Psoas muscle (tissue), 7 donors: ENCODE measurements at regions not wholly inside any gene's neighbourhood (a gene's known extent, or its start where the extent isn't known, plus 50 kb on each side); places are given as distances from the start of the nearest gene placed in this dataset.
A peak's percentile ranks its signal among the peaks of the same experiment; 100 is the strongest.

ENCODE experiments used
- ATAC-seq, 4 donors: fragments of 200-7000 bp; cut with Tn5 transposase; one replicate each; pipeline ENCODE4 v1.9.1; 2020; ENCODE audit warnings: moderate library complexity in 3 of 4, mild to moderate bottlenecking in 2 of 4
- DNase-seq, 2 donors: peaks; one replicate each; pipeline ENCODE4 v3.0.0-alpha.2; 2020
- H3K27ac ChIP-seq: fragments of 200-600 bp; one replicate; pipeline ENCODE4 v1.8.0; 2022
- H3K27me3 ChIP-seq, 3 donors: fragments of 200-600 bp in 1 of 3; one replicate each; pipeline versions ENCODE4 v1.6.1 to v1.8.0; 2013 to 2022; ENCODE audit warnings: low read length in 2 of 3, mild to moderate bottlenecking in 2 of 3, moderate library complexity in 1 of 3; ENCODE audit not compliant: insufficient read depth in 3 of 3
- H3K36me3 ChIP-seq, 2 donors: fragments of 200-600 bp in 1 of 2; one replicate each; pipeline versions ENCODE4 v1.6.1 to v1.8.0; 2013 to 2022; ENCODE audit warnings: low read depth in 1 of 2, mild to moderate bottlenecking in 1 of 2, moderate library complexity in 1 of 2; ENCODE audit not compliant: insufficient read depth in 1 of 2
- H3K4me1 ChIP-seq: fragments of 200-600 bp; one replicate; pipeline ENCODE4 v1.8.0; 2022
- H3K4me3 ChIP-seq: fragments of 200-600 bp; one replicate; pipeline ENCODE4 v1.8.0; 2022; ENCODE audit warnings: mild to moderate bottlenecking
- H3K9me3 ChIP-seq: fragments of 200-600 bp; one replicate; pipeline ENCODE4 v1.8.0; 2022
- CTCF ChIP-seq: fragments of 200-600 bp; IDR thresholded peaks from one replicate; pipeline ENCODE4 v1.8.0; 2022; ENCODE audit warnings: antibody characterized with exemption
- WGBS, 3 donors: extraction: QIAGEN DNeasy Blood & Tissue Kit; methylation state at CpG; one replicate each; pipeline versions ENCODE4 v1.1.6 to v1.1.7; 2013; 5-methylcytosine and 5-hydroxymethylcytosine counted together
- intact Hi-C, 2 donors: fragments of 100-400 bp; cut with DNase I; formaldehyde crosslinking; loops; one replicate each; pipeline versions ENCODE4 v1.11.0 to v1.14.2; 2022
- donor health status: healthy with polysubstance abuse.
- donor health status: DM: no; HTN: no; CAD: no; lungs with moderate emphysema.
- donor health status: Bipolar disorder and iron deficiency.
- donor health status: healthy.
- donor health status: DM: yes; HTN: yes; CAD: no.
- donor health status: DM: no; HTN: no; CAD: no.
- donor health status: DM: yes; HTN: yes; CAD: no.

DNA sequence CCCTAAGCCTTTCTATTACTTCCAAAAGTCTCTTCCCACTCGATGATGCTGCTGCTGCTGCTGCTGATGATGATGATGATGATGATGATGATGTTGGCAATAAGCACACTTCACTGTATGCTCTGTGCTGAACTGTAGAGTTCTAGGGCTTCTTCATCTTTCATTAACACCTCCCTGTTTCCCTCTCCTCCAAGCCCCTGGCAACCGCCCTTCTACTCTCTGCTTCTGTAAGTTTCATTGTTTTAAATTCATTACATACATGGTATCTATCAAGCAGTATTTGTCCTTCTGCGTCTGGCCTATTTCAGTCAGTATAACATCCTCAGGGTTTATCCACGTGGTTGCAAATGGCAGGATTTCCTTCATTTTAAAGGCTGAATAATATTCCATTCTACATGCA is 100.2 kb downstream of the THBS2 start:
- Histone ChIP-seq H3K27ac (no peak overlapping the region), H3K36me3 (no peaks in the 10 kb centered on the region), H3K27me3 (peaks cover 0 to 4% (median 0%) of the 10 kb centered on the region in 3 donors), H3K4me3 (no peak overlapping the region), H3K9me3 (no peaks in the 10 kb centered on the region), H3K4me1 (no peaks in the 10 kb centered on the region)
- no peak for TF ChIP-seq CTCF
- 89 to 97% (median 89%) methylated on average over 4 of the region's 4 CpGs for WGBS, 3 donors
- DNase-seq = no peak
- ATAC-seq = no peak
- intact Hi-C loops = no loop called here

DNA sequence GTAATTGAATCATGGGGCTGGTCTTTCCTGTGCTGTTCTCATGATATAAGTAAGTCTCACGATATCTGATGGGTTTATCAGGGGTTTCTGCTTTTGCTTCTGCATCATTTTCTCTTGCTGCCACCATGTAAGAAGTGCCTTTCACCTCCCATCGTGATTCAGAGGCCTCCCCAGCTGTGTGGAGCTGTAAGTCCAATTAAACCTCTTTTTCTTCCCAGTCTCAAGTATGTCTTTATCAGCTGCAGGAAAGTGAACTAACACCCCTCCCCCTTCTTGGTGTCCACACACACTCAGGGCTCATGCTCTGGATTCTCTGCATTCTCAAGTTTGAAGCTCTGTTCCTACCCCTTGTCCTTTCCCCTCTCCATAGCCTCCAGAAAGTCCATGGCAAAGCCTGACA is 107.1 kb downstream of the THBS2 start:
- no peaks in the 10 kb centered on the region for H3K27me3 ChIP-seq
- no peak overlapping the region for H3K27ac ChIP-seq
- H3K4me3 ChIP-seq = no peak overlapping the region
- no peak for TF ChIP-seq CTCF
- no peaks in the 10 kb centered on the region for H3K36me3 ChIP-seq
- H3K4me1 ChIP-seq = peaks cover 7% of the 10 kb centered on the region
- intact Hi-C loops = no loop called here
- DNase-seq = no peak
- WGBS, 3 donors = 74 to 98% (median 80%) methylated on average over 2 of the region's 2 CpGs
- no peaks in the 10 kb centered on the region for H3K9me3 ChIP-seq
- ATAC-seq = no peak

DNA sequence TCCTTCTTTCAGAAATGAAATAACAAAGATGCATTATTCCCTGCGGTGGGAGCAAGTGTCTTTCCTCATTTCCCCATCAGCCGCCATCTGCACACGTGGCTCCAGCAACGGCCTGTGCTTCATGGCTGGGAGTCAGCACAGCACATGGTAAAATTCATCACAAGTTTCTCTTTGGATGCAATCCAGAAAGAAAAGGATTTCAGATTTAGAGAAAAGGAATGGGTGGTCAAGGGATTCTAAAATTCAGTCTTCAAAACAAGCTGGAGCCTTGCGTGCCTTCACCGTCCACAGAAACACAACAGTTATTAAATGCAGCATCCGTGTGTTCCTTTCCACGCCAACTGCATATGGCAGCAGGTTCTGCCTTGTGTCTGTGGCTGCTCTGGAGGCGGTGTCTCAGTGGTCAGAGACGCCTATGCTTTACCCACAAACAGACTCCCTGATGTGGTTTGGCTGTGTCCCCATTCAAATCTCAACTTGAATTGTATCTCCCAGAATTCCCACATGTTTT is 107.6 kb downstream of the THBS2 start:
- Histone ChIP-seq H3K4me3 (no peak overlapping the region), H3K27me3 (no peaks in the 10 kb centered on the region), H3K27ac (no peak overlapping the region), H3K4me1 (peaks cover 12% of the 10 kb centered on the region), H3K36me3 (no peaks in the 10 kb centered on the region), H3K9me3 (no peaks in the 10 kb centered on the region)
- DNase-seq = peak in 1 of 2 donors; percentile 57
- intact Hi-C loops = no loop called here
- TF ChIP-seq CTCF = no peak
- ATAC-seq = no peak
- 59 to 69% (median 67%) methylated on average over 10 of the region's 10 CpGs for WGBS, 3 donors

GRCh38 chr6:169145496-169145895 is 108.2 kb downstream of the THBS2 start:
- ATAC-seq (no peak), DNase-seq (no peak)
- Histone ChIP-seq H3K36me3 (no peaks in the 10 kb centered on the region), H3K27me3 (no peaks in the 10 kb centered on the region), H3K27ac (no peak overlapping the region), H3K9me3 (no peaks in the 10 kb centered on the region), H3K4me3 (no peak overlapping the region), H3K4me1 (peaks cover 14% of the 10 kb centered on the region)
- 74 to 82% (median 79%) methylated on average over 6 of the region's 6 CpGs for WGBS, 3 donors
- TF ChIP-seq CTCF = no peak
- intact Hi-C loops = no loop called here

DNA sequence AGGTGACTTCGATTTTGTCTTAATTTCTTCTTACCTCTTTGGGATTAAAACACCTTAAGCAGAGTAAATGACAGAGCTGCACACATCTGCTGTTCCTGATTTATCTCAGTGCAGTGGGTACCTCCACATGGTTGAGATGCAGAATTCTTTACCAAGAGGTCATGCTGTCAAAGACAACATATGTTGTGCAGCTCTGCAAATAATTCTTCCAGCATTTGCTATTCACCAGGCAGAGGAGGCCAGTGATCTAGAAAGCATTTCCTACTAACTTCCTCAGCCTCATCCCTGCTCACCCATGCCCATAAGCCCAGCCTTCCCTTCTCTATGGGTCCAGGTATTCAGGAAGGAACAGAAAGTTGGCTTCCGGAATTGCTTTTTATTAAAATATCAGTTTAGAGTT is 109.3 kb downstream of the THBS2 start:
- no peak overlapping the region for H3K4me3 ChIP-seq
- H3K27me3 ChIP-seq = no peaks in the 10 kb centered on the region
- no peak for DNase-seq
- H3K4me1 ChIP-seq = peaks cover 14% of the 10 kb centered on the region
- H3K27ac ChIP-seq = no peak overlapping the region
- 90 to 95% (median 92%) methylated on average over 2 of the region's 2 CpGs for WGBS, 3 donors
- no peak for TF ChIP-seq CTCF
- H3K36me3 ChIP-seq = no peaks in the 10 kb centered on the region
- intact Hi-C loops = no loop called here
- no peaks in the 10 kb centered on the region for H3K9me3 ChIP-seq
- ATAC-seq = no peak
